Upper lobe of right lung (tissue), 1 donor: ENCODE measurements at regions not wholly inside any gene's neighbourhood (a gene's known extent, or its start where the extent isn't known, plus 50 kb on each side); places are given as distances from the start of the nearest gene placed in this dataset.

Source experiments
- ATAC-seq: fragments of 200-7000 bp; cut with Tn5 transposase; one replicate; pipeline ENCODE4 v1.9.1; 2020; ENCODE audit warnings: mild to moderate bottlenecking, moderate library complexity
- DNase-seq: peaks from one replicate; pipeline ENCODE4 v3.0.0-alpha.2; 2020
- H3K27ac ChIP-seq: fragments of 200-600 bp; one replicate; pipeline ENCODE4 v1.8.0; 2022
- H3K27me3 ChIP-seq: fragments of 200-600 bp; one replicate; pipeline ENCODE4 v1.8.0; 2022; ENCODE audit warnings: mild to moderate bottlenecking
- H3K36me3 ChIP-seq: fragments of 200-600 bp; one replicate; pipeline ENCODE4 v1.8.0; 2022
- H3K4me1 ChIP-seq: fragments of 200-600 bp; one replicate; pipeline ENCODE4 v1.8.0; 2022
- H3K4me3 ChIP-seq: fragments of 200-600 bp; one replicate; pipeline ENCODE4 v1.8.0; 2022; ENCODE audit warnings: mild to moderate bottlenecking
- H3K9me3 ChIP-seq: fragments of 200-600 bp; one replicate; pipeline ENCODE4 v1.8.0; 2022
- intact Hi-C: fragments of 100-400 bp; cut with DNase I; formaldehyde crosslinking; loops from one replicate; pipeline ENCODE4 v1.11.0; 2022
- TF ChIP-seq, protein P1 (sequence below): fragments of 200-600 bp; IDR thresholded peaks from one replicate; pipeline ENCODE4 v1.8.0; 2022; ENCODE audit warnings: antibody characterized with exemption
- donor health status: DM: no; HTN: yes; CAD: no; lungs with severe emphysema.

DNA sequence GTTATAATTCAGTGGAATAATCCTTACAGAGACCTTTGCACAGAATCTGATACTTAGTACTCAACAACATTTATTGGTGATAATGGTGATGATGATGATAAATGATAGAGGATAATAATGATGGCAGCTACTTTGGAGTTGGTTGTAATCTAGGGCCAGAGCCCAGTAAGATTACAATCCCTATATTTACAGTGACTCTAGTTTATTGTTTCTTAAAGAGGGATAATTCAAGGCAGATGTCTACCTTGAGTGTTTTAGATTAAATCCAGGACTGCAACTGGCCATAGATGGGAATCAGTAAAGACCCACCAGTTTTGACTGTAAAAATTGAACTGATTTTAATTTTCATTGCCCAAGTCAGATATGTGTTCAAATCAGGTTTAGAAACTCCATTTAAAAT lies 813.9 kb upstream of the CNTNAP5 start:
- Histone ChIP-seq H3K9me3 (no peaks in the 10 kb centered on the region), H3K36me3 (no peaks in the 10 kb centered on the region), H3K4me1 (no peaks in the 10 kb centered on the region), H3K27me3 (no peaks in the 10 kb centered on the region), H3K4me3 (no peak overlapping the region), H3K27ac (no peak overlapping the region)
- intact Hi-C loops = no loop called here
- DNase-seq = no peak
- TF ChIP-seq, protein P1, sequence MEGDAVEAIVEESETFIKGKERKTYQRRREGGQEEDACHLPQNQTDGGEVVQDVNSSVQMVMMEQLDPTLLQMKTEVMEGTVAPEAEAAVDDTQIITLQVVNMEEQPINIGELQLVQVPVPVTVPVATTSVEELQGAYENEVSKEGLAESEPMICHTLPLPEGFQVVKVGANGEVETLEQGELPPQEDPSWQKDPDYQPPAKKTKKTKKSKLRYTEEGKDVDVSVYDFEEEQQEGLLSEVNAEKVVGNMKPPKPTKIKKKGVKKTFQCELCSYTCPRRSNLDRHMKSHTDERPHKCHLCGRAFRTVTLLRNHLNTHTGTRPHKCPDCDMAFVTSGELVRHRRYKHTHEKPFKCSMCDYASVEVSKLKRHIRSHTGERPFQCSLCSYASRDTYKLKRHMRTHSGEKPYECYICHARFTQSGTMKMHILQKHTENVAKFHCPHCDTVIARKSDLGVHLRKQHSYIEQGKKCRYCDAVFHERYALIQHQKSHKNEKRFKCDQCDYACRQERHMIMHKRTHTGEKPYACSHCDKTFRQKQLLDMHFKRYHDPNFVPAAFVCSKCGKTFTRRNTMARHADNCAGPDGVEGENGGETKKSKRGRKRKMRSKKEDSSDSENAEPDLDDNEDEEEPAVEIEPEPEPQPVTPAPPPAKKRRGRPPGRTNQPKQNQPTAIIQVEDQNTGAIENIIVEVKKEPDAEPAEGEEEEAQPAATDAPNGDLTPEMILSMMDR = no peak
- ATAC-seq = no peak

DNA sequence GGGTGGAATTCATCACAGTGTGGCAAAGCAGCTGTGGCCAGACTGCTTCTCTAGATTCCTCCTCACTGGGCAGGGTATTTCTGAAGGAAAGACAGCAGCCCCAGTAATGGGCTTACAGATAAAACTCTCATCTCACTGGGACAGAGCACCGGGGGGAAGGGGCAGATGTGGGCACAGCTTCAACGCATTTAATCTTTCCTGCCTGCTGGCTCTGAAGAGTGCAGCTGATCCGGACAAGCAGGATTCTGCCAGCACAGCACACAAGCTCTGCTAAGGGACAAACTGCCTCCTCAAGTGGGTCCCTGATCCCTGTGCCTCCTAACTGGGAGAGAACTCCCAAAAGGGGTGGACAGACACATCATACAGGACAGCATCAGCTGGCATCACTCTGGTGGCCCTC lies 779.9 kb upstream of the CNTNAP5 start:
- intact Hi-C loops = no loop called here

DNA sequence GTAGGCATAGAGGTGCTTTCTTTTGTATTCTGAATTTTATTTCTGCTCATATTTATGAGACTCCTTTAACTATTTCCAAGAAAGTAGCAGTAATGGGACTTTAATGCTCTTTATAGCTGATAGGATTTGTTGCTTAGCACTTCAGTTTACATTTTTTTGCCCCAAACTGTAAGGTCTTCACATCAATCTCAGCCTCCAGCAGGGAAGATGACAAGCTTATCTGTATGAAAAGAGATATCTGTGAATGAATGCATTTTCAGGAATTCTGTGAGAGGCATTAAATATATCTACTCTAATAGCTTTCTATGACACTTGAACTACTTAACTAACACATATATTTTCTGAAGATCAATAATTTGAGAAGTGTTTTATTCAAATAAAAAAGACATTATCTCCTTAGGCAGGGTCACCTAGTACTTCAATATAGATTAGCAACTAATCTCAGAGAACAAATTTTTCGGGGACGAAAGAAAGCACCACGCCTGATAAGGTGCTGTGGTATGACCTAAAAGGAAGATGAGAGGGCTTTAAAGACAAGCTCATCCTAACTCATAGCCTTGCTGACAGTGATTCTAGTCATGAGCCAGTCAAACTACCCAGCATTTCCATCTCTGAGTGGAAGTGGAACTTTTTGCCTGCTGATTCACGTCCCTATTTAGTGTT lies 766.1 kb upstream of the CNTNAP5 start:
- Histone ChIP-seq H3K27ac (no peak overlapping the region), H3K4me1 (no peaks in the 10 kb centered on the region), H3K36me3 (no peaks in the 10 kb centered on the region), H3K4me3 (no peak overlapping the region), H3K9me3 (no peaks in the 10 kb centered on the region), H3K27me3 (no peaks in the 10 kb centered on the region)
- TF ChIP-seq, protein P1 = no peak
- DNase-seq (no peak), ATAC-seq (no peak)
- intact Hi-C loops = no loop called here

More for the DNA sequence above, 779.9 kb upstream of the CNTNAP5 start:
- ATAC-seq = no peak
- Histone ChIP-seq H3K36me3 (no peaks in the 10 kb centered on the region), H3K27me3 (no peaks in the 10 kb centered on the region), H3K4me1 (no peaks in the 10 kb centered on the region), H3K9me3 (no peaks in the 10 kb centered on the region), H3K27ac (no peak overlapping the region), H3K4me3 (no peak overlapping the region)
- TF ChIP-seq, protein P1 = no peak
- DNase-seq = no peak

DNA sequence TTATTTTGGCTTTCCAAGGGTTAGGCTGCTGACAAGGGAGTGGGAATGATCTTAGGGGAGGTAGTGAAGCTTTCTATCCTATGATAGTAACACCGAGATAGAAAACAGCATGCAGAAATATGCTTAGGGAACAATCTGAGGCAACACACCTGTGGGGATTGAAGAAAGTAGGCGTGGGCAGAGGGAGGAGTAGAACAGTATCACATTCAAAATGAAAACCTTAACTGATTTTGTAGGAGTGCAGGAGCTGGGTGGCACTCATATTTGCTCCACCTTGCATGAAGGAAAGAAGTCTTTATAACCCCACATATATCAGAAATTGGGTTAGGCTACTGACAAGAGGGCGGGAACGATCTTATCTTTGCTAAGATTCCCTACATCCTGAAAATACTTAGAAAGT lies 762.2 kb upstream of the CNTNAP5 start:
- H3K27ac ChIP-seq = no peak overlapping the region
- H3K4me3 ChIP-seq = no peak overlapping the region
- H3K9me3 ChIP-seq = no peaks in the 10 kb centered on the region
- H3K27me3 ChIP-seq = no peaks in the 10 kb centered on the region
- H3K4me1 ChIP-seq = no peaks in the 10 kb centered on the region
- H3K36me3 ChIP-seq = no peaks in the 10 kb centered on the region
- ATAC-seq = no peak
- intact Hi-C loops = no loop called here
- DNase-seq = no peak
- TF ChIP-seq, protein P1 = no peak

DNA sequence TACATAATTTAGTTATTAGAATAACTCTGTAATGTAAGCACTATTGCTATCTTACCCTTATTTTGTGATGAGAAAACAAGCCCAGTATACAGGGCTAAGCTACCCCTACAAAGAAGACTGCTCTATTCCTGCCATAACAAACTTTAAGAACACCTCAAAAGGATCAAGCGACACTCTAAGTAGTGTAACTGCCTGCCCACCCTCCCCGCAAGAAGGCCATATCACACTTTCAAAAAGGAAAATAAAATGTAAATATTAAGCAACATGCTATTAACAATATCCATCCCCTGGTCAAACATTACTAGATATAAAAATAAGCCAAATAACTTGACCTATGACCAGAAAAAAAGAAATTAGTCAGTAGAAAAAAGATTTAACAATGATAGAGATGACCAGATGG lies 741.7 kb upstream of the CNTNAP5 start:
- DNase-seq (no peak), ATAC-seq (no peak)
- no peak overlapping the region for H3K4me3 ChIP-seq
- H3K27ac ChIP-seq = no peak overlapping the region
- H3K36me3 ChIP-seq = no peaks in the 10 kb centered on the region
- H3K4me1 ChIP-seq = no peaks in the 10 kb centered on the region
- H3K9me3 ChIP-seq = no peaks in the 10 kb centered on the region
- H3K27me3 ChIP-seq = no peaks in the 10 kb centered on the region
- intact Hi-C loops = no loop called here
- TF ChIP-seq, protein P1 = no peak

DNA sequence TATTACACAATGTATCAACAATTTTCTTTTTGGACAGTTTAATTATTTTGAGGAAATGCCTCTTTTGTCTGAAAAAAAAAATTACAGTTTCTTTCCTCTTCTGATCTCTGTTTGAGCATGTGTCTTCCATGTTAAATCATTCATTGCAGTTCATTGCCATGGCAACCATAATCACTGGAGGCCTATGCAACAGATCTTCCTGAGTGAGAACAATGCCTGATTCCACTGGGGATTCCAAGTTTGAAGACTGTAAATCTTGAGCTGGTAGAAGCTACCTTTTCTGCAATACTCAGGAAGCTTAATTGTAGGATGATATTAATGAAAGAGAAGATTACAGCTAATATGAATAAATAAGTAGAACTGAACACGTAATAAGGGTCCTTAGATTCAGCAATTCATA lies 721.4 kb upstream of the CNTNAP5 start:
- ATAC-seq (no peak), DNase-seq (no peak)
- intact Hi-C loops = no loop called here
- Histone ChIP-seq H3K9me3 (no peaks in the 10 kb centered on the region), H3K4me3 (no peak overlapping the region), H3K4me1 (no peaks in the 10 kb centered on the region), H3K36me3 (no peaks in the 10 kb centered on the region), H3K27ac (no peak overlapping the region), H3K27me3 (no peaks in the 10 kb centered on the region)
- TF ChIP-seq, protein P1 = no peak
